K562 (cell line): ENCODE measurements at regions not wholly inside any gene's neighbourhood (a gene's known extent, or its start where the extent isn't known, plus 50 kb on each side); places are given as distances from the start of the nearest gene placed in this dataset.
A peak's percentile ranks its signal among the peaks of the same experiment; 100 is the strongest.

Experiments used
- ATAC-seq: fragments of 200-7000 bp; cut with Tn5 transposase; 3 replicates; pipeline ENCODE4 v1.9.1; 2020; ENCODE audit warnings: moderate library complexity
- BruUV-seq: library from RNA; stranded (reverse); fragments of 400-500 nt; replicated peaks from 2 replicates; lab custom pipeline; 2021; lab: Mats Ljungman, UMichigan
- CTCF ChIA-PET: fragments of 300-600 bp; formaldehyde crosslinking; extraction: SDS; loops from one replicate; lab custom pipeline; 2021; ENCODE audit warnings: low intra/inter-chr PET ratio; lab: Yijun Ruan, JAX
- POLR2A ChIA-PET: fragments of 300-600, 350-650 bp; sonication (Branson Sonifier 250); formaldehyde crosslinking; extraction: SDS; loops from one replicate; lab custom pipeline; 2021; ENCODE audit warnings: antibody characterized with exemption, inconsistent platforms; lab: Yijun Ruan, JAX
- DNase-seq, 4 experiments: peaks; one replicate each; pipeline versions ENCODE4 v3.0.0 to v3.0.0-alpha.2; 2011 to 2018; ENCODE audit warnings: low spot score in 3 of 4, mixed read lengths in 3 of 4; ENCODE audit errors: extremely low read depth in 1 of 4
- FAIRE-seq: peaks from 2 replicates; lab custom pipeline; 2011; peaks lifted over from hg19 to GRCh38; lab: Jason Lieb, UNC
- H2AFZ ChIP-seq: 2 replicates; pipeline ENCODE4 v1.6.0; 2011; ENCODE audit warnings: low read depth, low read length, control low read depth, inconsistent platforms
- H3K27ac ChIP-seq: fragments of 200-600 bp; 3 replicates; pipeline ENCODE4 v1.8.0; 2011; ENCODE audit warnings: low read depth, mild to moderate bottlenecking, control low read depth, inconsistent platforms, low read length, moderate library complexity, mixed read lengths; ENCODE audit errors: extremely low read depth
- H3K27me3 ChIP-seq, 2 experiments: fragments of 300-600 bp in 1 of 2; 2 replicates in 1 of 2; 3 replicates in 1 of 2; pipeline versions ENCODE4 v1.6.0 to v1.8.0; 2011; ENCODE audit warnings: inconsistent platforms in 2 of 2, low read length in 2 of 2, mild to moderate bottlenecking in 1 of 2, mixed read lengths in 1 of 2, moderate library complexity in 1 of 2; ENCODE audit not compliant: control insufficient read depth in 2 of 2, insufficient read depth in 2 of 2
- H3K36me3 ChIP-seq: fragments of 300-600 bp; 3 replicates; pipeline ENCODE4 v1.8.0; 2011; ENCODE audit warnings: mild to moderate bottlenecking, low read length, inconsistent platforms; ENCODE audit not compliant: control insufficient read depth, insufficient read depth
- H3K4me1 ChIP-seq, 2 experiments: fragments of 200-600 bp in 1 of 2; replicated peaks in 1 of 2; 2 replicates in 1 of 2; 3 replicates in 1 of 2; pipeline versions ENCODE4 v1.5.1 to v1.8.0; 2011; ENCODE audit warnings: inconsistent platforms in 2 of 2, low read length in 2 of 2, mild to moderate bottlenecking in 1 of 2, mixed read lengths in 1 of 2, moderate library complexity in 1 of 2; ENCODE audit not compliant: control insufficient read depth in 2 of 2, insufficient read depth in 2 of 2
- H3K4me2 ChIP-seq: 2 replicates; pipeline ENCODE4 v1.6.1; 2011; ENCODE audit warnings: low read length, control low read depth, inconsistent platforms, mixed read lengths; ENCODE audit not compliant: insufficient read depth
- H3K4me3 ChIP-seq: fragments of 200-600 bp; sonication (generic), shearing (Covaris generic); 2 replicates; pipeline ENCODE4 v1.5.1; 2016; ENCODE audit warnings: control low read depth, inconsistent platforms
- H3K79me2 ChIP-seq: fragments of 200-600 bp; 3 replicates; pipeline ENCODE4 v1.8.0; 2011; ENCODE audit warnings: low read length, inconsistent platforms; ENCODE audit not compliant: control insufficient read depth, insufficient read depth
- H3K9ac ChIP-seq, 2 experiments: 2 replicates each; pipeline versions ENCODE4 v1.6.0 to v1.6.1; 2011; ENCODE audit warnings: low read depth in 2 of 2, low read length in 2 of 2, control low read depth in 1 of 2, inconsistent platforms in 1 of 2, mild to moderate bottlenecking in 1 of 2, mixed read lengths in 1 of 2; ENCODE audit not compliant: insufficient read depth in 1 of 2
- H3K9me1 ChIP-seq: one replicate; pipeline ENCODE4 v1.6.0; 2011; ENCODE audit warnings: inconsistent platforms, mild to moderate bottlenecking, low read length, moderate library complexity; ENCODE audit not compliant: control insufficient read depth, insufficient read depth
- H3K9me3 ChIP-seq: replicated peaks from 2 replicates; pipeline ENCODE4 v1.5.1; 2011; ENCODE audit warnings: low read depth, low read length, inconsistent platforms; ENCODE audit not compliant: control insufficient read depth, insufficient read depth
- H4K20me1 ChIP-seq: replicated peaks from 2 replicates; pipeline ENCODE4 v1.6.1; 2011; ENCODE audit warnings: low read length, inconsistent platforms, mixed read lengths; ENCODE audit not compliant: control insufficient read depth, insufficient read depth
- BCLAF1 ChIP-seq, 2 experiments: fragments of 450-650 bp in 1 of 2; IDR thresholded peaks; 2 replicates each; pipeline ENCODE4 v1.6.1; 2011 to 2017; ENCODE audit warnings: low read depth in 2 of 2, antibody characterized with exemption in 1 of 2, borderline replicate concordance in 1 of 2, low read length in 1 of 2, mild to moderate bottlenecking in 1 of 2, mixed read lengths in 1 of 2; ENCODE audit not compliant: control insufficient read depth in 1 of 2
- MCM5 ChIP-seq: fragments of 450-650 bp; IDR thresholded peaks from 2 replicates; pipeline ENCODE4 v1.6.1; 2016; ENCODE audit warnings: low read depth
- SMAD4 ChIP-seq: fragments of 250-450 bp; sonication (Bioruptor Pico); conservative IDR thresholded peaks from 2 replicates; pipeline ENCODE4 v1.8.0; 2021; ENCODE audit warnings: inconsistent platforms, mild to moderate bottlenecking, moderate library complexity
- SREBF2 ChIP-seq: sonication (generic); formaldehyde crosslinking; IDR thresholded peaks from 2 replicates; pipeline ENCODE4 v1.4.0; 2020; ENCODE audit warnings: mild to moderate bottlenecking, missing genetic modification reagents
- TAF15 ChIP-seq: fragments of 200-400 bp; formaldehyde crosslinking; IDR thresholded peaks from 2 replicates; pipeline ENCODE4 v1.6.1; 2017; ENCODE audit warnings: mild to moderate bottlenecking, low read depth, low read length, moderate library complexity
- TRIM28 ChIP-seq: fragments of 450-650 bp; IDR thresholded peaks from 2 replicates; pipeline ENCODE4 v1.6.1; 2017
- XRCC4 ChIP-seq: IDR thresholded peaks from one replicate; pipeline ENCODE4 v1.6.1; 2011; ENCODE audit not compliant: insufficient read depth, insufficient read length; ENCODE audit errors: extremely low read depth
- ZNF253 ChIP-seq: fragments of 250-450 bp; sonication (Bioruptor Pico); conservative IDR thresholded peaks from 2 replicates; pipeline ENCODE4 v1.6.1; 2021; ENCODE audit warnings: mild to moderate bottlenecking
- ZNF668 ChIP-seq: fragments of 250-450 bp; sonication (Bioruptor Pico); IDR thresholded peaks from 2 replicates; pipeline ENCODE4 v1.8.0; 2022; ENCODE audit warnings: mild to moderate bottlenecking, inconsistent platforms
- whole genome bisulfite sequencing: fragments of 100-300 bp; shearing (Covaris generic); methylation state at CpG from one replicate; pipeline ENCODE4 v1.1.6; 2016; ENCODE audit warnings: low coverage, mixed read lengths; ENCODE audit not compliant: insufficient coverage; ENCODE audit errors: missing lambda C conversion rate; 5-methylcytosine and 5-hydroxymethylcytosine counted together
- in situ Hi-C: fragments of 300-500 bp; cut with MboI; formaldehyde crosslinking; loops from 4 replicates; pipeline ENCODE4 v1.15.0; 2018; ENCODE audit warnings: inconsistent platforms, mixed read lengths
- intact Hi-C: fragments of 100-400 bp; cut with micrococcal nuclease; formaldehyde crosslinking; loops from 2 replicates; pipeline ENCODE4 v1.14.2; 2022
- TF ChIP-seq, protein P1 (sequence below): fragments of 450-650 bp; IDR thresholded peaks from 2 replicates; pipeline ENCODE4 v1.6.1; 2016; ENCODE audit warnings: antibody characterized with exemption

DNA sequence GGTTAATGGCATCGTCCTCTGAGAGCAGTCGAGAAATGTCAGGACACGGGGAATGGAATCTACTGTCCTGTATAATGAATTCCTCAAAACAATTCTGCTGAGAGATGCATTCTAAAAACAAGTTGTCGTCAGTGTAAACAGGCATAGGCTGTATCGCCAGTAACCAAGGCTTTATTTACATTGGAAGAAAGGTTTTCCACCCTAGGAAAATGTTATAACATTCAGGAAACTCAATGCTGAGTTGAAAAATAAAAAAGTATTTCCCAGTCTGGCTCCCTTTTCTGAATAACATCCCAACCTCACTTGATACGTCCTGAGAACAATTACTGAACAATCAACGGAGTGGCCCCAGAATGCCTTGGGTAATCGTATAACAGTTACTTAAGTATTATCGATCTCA, 79.6 kb upstream of the UCN3 start:
- FAIRE-seq (no peak), DNase-seq (no peak), ATAC-seq (no peak)
- Histone ChIP-seq H3K4me2 (no peak overlapping the region), H3K27me3 (no peaks in the 10 kb centered on the region), H3K9me1 (no peaks in the 10 kb centered on the region), H3K4me3 (no peak overlapping the region), H3K36me3 (no peaks in the 10 kb centered on the region), H4K20me1 (no peaks in the 10 kb centered on the region), H3K27ac (peak overlapping the region; percentile 89; the same call in 1 of the 3 replicates), H3K79me2 (no peaks in the 10 kb centered on the region), H3K4me1 (peaks cover 2 to 17% of the 10 kb centered on the region in 2 experiments; a peak in 4 of 5 replicates), H2AFZ (peak overlapping the region; percentile 90; the same call in 1 of the 2 replicates), H3K9me3 (peaks cover 6% of the 10 kb centered on the region; the same call in 1 of the 2 replicates), H3K9ac (no peak overlapping the region)
- ChIA-PET POLR2A (no interaction called here), CTCF (no interaction called here)
- in situ Hi-C loops, result loop anchor here (10.0 kb wide), 1 partner anchor 440 kb away; no protein-coding TSS in a partner anchor
- 80% methylated on average over 9 of the region's 9 CpGs for WGBS
- intact Hi-C loops, result no loop called here
- no TSS peak for BruUV-seq
- TF ChIP-seq XRCC4 (no peak), ZNF253 (CRISPR knock-in tag) (no peak), SMAD4 (CRISPR knock-in tag) (no peak), TAF15 (no peak), SREBF2 (no peak), BCLAF1 (IDR thresholded peaks at IDR 0.05; ENCODE audit: borderline replicate concordance in 1 of 2, control insufficient read depth in 1 of 2, low read depth in 2 of 2, low read length in 1 of 2) (no peak), MCM5 (no peak), TRIM28 (no peak), ZNF668 (CRISPR knock-in tag) (no peak)
- TF ChIP-seq, protein P1, sequence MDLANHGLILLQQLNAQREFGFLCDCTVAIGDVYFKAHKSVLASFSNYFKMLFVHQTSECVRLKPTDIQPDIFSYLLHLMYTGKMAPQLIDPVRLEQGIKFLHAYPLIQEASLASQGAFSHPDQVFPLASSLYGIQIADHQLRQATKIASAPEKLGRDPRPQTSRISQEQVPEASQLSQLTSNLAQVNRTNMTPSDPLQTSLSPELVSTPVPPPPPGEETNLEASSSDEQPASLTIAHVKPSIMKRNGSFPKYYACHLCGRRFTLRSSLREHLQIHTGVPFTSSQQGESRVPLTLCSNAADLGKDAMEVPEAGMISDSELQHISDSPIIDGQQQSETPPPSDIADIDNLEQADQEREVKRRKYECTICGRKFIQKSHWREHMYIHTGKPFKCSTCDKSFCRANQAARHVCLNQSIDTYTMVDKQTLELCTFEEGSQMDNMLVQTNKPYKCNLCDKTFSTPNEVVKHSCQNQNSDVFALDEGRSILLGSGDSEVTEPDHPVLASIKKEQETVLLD, result no peak
